ENCODE measurements at regions not wholly inside any gene's neighbourhood (a gene's known extent, or its start where the extent isn't known, plus 50 kb on each side); places are given as distances from the start of the nearest gene placed in this dataset.
"Not testable (repeated sequence)": the region's sequence is repeated elsewhere in the genome, so short reads cannot be mapped to it uniquely, and the experiment has no call there.

DNA sequence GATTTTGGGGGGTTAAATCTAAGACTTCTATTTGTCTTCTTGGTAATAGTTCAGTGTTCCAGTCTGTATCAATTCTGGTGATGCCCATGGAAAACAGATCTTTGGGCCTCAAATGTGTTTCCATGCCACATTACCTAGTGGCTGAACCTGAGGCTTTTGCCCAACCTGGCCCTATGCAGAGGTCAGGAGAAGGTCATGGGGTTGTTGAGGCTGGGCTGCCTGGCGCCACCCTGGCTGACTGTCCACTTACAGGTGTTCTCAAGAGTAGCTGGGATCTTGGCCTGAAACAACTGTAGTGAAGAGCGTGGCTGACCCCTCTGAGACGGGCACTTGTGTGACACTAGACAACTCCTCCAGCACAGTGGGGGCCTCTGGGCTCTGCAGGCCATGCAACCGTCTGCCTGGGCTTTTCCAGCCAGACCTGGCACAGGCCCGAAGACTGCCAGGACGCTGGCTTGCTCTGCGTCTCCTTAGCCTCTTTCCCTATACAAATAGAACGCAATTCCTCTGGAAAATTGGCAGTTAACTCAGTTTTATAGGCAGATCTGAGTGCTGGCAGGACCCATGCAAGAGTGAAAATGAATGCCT lies 127.8 kb downstream of the TRIM43 start:
- no peak for DNase-seq
- no peak for ATAC-seq (ENCODE audit: poor library complexity)
- intact Hi-C loops (cut with DNase I), result no loop called here

DNA sequence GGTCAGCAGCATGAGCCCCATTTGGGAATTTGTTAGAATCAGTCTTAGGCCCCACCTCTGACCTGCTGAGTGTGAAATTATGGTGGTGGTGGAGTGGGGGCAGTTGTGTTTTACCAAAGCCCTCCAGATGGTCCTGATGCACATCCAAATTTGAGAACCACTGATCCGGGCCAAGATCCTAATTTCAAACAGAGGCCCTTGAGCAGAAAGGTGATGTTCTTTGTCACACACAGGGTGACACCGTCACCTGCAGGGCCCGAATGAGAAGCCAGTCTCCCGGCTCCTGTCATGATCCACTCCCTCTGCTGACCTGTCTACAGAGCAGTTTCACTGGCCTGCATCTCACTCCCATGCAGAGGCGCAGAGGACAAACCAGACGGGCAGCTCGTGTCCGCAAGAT lies 129.9 kb downstream of the TRIM43 start:
- intact Hi-C loops (cut with DNase I), result no loop called here
- DNase-seq, result no peak
- ATAC-seq (ENCODE audit: poor library complexity), result no peak

- intact Hi-C loops (cut with DNase I), result no loop called here
- DNase-seq (no peak), ATAC-seq (ENCODE audit: poor library complexity) (no peak)
These were observed 130.4 kb downstream of the TRIM43 start for GRCh38 chr2:95722131-95722697.

- DNase-seq; ATAC-seq (ENCODE audit: poor library complexity); intact Hi-C loops (cut with DNase I): not testable (repeated sequence)
These were observed 131.9 kb downstream of the TRIM43 start for GRCh38 chr2:95723627-95724210.

GRCh38 chr2:95725191-95725590 lies 133.4 kb downstream of the TRIM43 start:
- intact Hi-C loops (cut with DNase I), result loop anchor here (5.0 kb wide), 1 partner anchor 313 kb away; no protein-coding TSS in a partner anchor

GRCh38 chr2:95725677-95726076 lies 133.9 kb downstream of the TRIM43 start:
- ATAC-seq (ENCODE audit: poor library complexity); DNase-seq: not testable (repeated sequence)
- intact Hi-C loops (cut with DNase I), result loop anchor here (5.0 kb wide), 1 partner anchor 313 kb away; no protein-coding TSS in a partner anchor

More at GRCh38 chr2:95725191-95725590, 133.4 kb downstream of the TRIM43 start:
- not testable (repeated sequence) for DNase-seq; ATAC-seq (ENCODE audit: poor library complexity)

DNA sequence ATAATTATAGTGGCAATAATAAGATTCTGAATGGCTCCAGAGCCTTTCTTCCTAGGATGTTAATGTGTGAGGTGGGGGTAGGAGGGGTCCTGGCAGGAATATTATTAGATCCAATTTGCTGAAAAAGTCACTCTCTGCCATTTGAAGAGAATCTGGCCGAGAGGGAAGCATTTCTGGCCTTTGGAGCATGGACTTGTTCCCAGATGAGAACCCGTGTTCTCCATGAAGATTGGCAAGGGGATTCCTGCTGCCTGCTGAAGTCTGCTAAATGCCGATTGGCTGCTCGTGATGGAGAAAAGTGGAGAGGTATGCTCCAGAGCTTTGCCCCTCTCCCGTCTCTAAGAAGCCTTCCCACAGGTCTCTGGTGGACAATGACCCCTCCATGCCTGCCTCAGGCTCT lies 135.6 kb downstream of the TRIM43 start:
- not testable (repeated sequence) for ATAC-seq (ENCODE audit: poor library complexity); DNase-seq
- intact Hi-C loops (cut with DNase I), result loop anchor here (5.0 kb wide), 1 partner anchor 315 kb away; no protein-coding TSS in a partner anchor

DNA sequence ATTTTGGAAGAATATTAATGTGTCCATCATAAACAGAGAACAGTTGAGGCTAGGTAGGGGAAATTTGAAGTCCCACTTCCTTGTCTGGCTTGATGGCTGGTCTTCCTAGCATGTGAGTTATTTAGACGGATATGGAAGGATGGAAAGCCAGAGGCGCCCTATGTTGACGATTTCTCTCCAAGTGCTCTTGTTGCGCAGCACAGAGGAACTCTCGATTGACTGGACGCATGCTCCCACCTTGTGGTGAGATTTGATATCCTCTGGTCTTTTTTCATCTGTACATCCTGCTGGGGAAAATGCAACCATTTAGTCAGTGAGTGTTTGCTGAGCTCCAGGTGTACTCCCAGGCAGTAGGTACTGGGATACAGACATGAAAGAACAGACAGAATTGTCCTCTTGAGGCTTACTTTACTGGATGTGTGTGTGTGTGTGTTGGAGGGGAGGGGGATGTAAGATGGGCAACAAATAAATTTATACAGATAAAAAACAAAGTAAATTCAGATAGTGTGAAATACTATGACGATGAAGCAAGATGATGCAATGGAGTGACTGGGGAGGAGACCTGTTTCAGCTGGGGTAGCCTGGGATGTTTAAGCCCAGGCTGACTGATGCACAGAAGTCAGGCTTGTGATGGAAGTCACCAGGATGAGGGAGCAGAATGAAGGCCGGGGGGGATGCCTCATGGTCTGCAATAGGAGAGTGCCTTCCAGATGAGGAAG lies 137.2 kb downstream of the TRIM43 start:
- DNase-seq (peak; percentile 63), ATAC-seq (ENCODE audit: poor library complexity) (peak; percentile 97)
- intact Hi-C loops (cut with DNase I), result loop anchor here (5.0 kb wide), 1 partner anchor 317 kb away; no protein-coding TSS in a partner anchor

DNA sequence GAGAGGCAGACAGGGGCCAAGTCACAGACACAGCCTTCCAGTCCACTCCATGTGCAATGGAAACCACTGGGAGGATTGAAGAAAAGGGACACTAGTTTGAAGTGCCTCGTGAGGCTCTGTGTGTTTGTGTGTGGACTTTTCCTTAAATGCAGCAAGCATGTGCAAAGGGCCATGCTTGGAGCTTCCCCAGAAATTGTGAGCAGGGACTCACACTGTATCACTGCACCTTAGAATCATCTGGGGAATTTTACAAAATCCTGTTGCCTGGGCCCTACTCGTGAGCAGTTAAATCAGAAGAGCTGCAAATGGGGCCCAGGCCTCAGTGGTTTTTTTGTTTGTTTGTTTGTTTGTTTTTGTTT lies 137.8 kb downstream of the TRIM43 start:
- ATAC-seq (ENCODE audit: poor library complexity) (no peak), DNase-seq (no peak)
- intact Hi-C loops (cut with DNase I), result loop anchor here (5.0 kb wide), 1 partner anchor 317 kb away; no protein-coding TSS in a partner anchor

DNA sequence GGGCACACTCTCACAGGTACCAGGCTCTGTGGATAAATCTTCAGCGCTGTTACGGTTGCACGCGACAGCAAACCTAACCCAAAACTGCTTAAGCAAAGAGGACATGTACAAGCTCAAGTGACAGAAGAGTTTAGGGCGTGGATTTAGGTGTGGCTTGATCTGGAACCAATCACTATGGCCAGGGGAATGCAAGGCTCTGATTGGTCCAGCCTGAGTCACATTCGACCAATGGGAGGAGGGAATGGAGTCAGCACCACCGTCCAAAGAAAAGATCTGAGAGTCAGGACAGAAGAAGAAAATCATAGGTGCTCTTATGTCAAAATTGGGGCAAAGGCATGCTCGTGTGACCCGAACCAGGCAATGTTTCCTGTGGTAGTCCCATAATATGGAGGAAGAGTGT lies 139.0 kb downstream of the TRIM43 start:
- no peak for DNase-seq
- ATAC-seq (ENCODE audit: poor library complexity), result no peak
- intact Hi-C loops (cut with DNase I), result no loop called here

DNA sequence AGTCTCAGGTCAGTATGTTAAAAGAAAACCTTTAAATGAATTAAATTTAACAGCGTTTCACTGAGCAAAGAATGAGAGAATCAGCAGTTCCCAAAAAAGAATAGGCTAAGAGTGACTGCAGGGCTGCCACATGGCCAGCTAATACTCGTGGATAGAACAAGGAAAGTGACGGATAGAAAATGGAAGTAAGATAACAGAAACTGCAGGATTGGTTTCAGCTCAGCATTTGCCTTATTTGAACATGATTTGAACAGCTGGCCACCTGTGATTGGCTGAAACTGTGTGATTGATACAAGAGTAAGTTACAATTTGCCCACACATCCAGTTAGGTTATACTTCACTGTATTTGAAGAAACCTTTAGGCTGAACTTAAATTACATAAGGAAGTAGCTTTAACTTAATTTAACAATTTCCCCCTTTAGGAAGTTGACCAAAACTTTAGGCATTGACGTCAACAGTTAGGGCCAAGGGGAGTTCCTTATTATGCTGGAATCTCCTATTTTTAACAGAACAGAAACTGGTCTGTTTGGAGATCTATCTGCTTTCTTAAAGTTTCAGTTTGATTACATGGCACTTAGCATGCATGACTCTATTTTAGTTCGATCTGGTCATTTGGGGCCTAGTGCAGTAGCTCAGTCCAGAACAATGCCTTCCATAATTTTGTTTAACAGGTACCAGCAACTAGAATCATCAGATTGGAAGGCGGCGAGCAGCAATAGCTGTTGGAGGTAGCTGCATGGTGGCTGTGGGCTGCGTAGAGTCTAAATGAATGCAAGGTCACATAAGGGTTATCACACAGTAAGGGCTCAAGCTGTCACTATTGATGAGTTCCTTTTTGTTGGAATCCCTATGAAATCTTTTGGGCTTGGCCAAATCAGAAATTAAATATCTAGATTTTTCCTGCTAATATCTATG lies 143.4 kb downstream of the TRIM43 start:
- no peak for DNase-seq
- intact Hi-C loops (cut with DNase I), result no loop called here
- ATAC-seq (ENCODE audit: poor library complexity), result no peak

GRCh38 chr2:95738301-95738700 lies 146.5 kb downstream of the TRIM43 start:
- DNase-seq (no peak), ATAC-seq (ENCODE audit: poor library complexity) (no peak)
- intact Hi-C loops (cut with DNase I), result no loop called here

DNA sequence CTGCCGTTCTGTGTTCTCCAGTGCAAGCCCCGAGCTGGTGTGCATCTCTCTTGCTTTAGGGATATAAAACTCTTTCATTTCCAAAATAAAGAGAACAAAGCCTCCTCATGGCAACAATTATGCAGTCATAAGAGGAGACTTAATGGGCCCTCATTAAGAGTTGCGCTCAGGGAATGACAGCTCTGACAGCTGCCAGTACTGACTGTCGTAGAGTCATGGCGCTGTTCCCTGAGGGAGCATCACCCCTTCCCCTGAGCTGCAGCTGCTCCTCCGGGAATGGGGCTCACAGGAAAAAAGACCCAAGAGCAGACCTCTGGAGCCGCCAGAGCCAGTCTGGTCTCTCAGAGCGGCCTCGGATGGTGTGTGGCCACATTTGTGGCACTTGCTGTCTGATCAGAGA lies 160.3 kb downstream of the TRIM43 start:
- ATAC-seq (ENCODE audit: poor library complexity); DNase-seq: not testable (repeated sequence)

DNA sequence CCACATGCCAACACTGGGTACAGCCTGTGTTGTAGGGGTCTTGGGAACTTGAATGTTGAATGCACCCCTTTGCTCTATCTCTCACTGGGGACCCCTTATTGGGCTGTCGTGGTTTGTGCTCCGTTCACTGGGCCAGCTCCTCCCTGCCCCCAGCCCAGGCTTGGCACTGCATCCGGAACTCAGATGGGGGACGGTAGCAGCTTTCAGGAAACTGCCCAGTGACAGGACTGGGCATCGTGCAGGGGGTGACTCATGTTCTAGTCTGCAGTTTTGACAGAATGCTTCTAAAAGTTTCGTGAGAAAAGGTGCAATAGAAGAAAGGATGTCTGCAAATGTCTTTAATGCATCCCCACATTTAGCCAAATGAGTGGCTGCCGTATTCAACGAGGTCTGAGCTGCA lies 162.0 kb downstream of the TRIM43 start:
- ATAC-seq (ENCODE audit: poor library complexity); intact Hi-C loops (cut with DNase I); DNase-seq: not testable (repeated sequence)

More for the DNA sequence above, 160.3 kb downstream of the TRIM43 start:
- intact Hi-C loops (cut with DNase I), result not testable (repeated sequence)

DNA sequence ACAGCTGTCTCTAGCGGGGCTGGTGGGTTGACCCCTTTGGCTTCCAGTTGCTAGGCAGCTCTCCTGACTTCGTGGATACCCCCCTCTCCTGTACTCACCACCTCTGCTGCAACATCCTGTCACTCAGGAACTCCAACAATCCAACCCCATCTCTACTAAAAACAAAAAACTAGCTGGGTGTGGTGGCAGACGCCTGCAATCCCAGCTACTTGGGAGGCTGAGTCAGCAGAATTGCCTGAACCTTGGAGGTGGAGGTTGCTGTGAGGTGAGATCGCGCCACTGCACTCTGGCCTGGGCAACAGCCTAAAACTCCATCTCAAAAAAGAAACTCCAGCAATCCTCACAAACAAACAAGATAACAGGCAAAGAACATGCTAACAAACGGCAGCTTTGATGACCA lies 162.4 kb downstream of the TRIM43 start:
- DNase-seq; ATAC-seq (ENCODE audit: poor library complexity); intact Hi-C loops (cut with DNase I): not testable (repeated sequence)

DNA sequence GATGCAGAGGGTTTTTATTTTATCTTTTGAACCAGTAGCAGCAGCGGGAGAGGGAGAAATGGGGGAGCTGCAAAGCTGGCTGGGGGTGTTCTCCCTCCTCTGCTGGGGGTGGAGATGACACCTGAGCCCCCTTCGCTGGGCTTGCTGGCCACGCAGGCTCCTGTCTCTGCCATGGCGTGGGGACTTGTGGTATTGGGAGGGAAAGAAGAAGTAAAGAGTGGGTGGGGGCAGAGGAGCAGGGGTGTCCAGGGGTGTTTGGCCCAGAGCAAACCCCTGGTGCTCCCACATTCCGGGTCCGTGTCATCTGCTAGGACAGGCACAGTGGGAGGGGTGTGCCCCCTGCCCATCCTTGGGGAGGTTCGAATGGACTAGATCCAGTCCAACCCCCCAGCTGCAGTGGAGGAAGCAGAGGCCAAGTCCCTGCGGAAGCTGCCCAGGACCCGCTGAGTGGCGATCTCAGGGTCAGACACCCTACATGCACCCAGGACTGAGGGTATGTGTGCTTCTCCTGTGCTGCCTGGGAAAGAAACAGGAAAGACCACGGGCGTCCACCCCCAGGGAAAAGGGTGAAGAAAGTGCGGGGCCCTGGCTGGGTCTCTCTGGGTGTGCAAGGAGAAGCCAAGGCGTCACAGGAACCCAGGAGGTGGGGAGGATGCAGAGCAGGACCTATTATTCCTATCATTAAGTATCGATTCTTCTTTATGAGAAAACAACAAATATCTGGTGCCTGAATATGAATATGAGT lies 163.2 kb downstream of the TRIM43 start:
- DNase-seq; ATAC-seq (ENCODE audit: poor library complexity); intact Hi-C loops (cut with DNase I): not testable (repeated sequence)

DNA sequence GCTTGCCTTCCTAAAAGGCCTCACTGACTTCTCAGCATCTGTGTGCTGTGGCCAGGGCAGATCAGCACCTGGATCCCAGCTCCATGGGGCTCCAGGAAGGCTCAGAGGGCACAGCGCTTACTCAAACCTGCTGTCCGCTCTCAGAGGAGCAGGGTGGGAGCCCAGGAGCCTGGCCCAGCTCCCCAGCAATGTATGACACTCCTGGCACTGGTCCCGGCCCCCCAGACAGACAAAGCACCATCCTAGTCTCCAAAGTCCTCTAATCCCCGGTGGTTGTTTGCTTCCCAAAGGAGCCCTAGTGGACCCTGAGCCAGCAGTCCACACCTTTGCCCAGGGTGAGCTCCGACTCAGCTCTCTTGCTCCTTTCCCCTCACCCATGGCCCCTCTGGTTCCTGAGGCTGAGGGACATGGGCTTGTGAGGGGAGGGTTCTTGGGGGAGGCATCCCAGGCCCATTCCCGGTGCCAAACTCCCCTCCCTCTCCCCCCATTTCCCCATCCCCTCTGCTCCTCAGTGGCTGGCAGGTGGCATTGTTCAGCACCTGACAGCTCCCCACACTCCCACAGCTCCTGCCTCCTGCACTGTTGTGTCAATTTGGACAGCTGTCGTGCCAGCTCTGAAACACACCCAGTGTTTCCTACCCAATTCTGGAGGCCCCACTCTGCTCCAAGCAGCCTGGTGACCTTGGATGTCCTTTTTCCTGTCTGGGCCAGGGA lies 164.3 kb downstream of the TRIM43 start:
- DNase-seq; ATAC-seq (ENCODE audit: poor library complexity); intact Hi-C loops (cut with DNase I): not testable (repeated sequence)
